IMR-90 (cell line): ENCODE measurements at regions not wholly inside any gene's neighbourhood (a gene's known extent, or its start where the extent isn't known, plus 50 kb on each side); places are given as distances from the start of the nearest gene placed in this dataset.

Experiments
- ATAC-seq: fragments of 200-7000 bp; cut with Tn5 transposase; 2 replicates; pipeline ENCODE4 v1.9.1; 2020; ENCODE audit warnings: low read depth, mild to moderate bottlenecking, moderate library complexity
- BruUV-seq: library from RNA; stranded (reverse); fragments of 400-500 nt; replicated peaks from 2 replicates; lab custom pipeline; 2021; lab: Mats Ljungman, UMichigan
- CTCF ChIA-PET: fragments of 300-600 bp; formaldehyde crosslinking; extraction: SDS; loops from one replicate; lab custom pipeline; 2021; ENCODE audit warnings: antibody characterized with exemption; lab: Yijun Ruan, JAX
- POLR2A ChIA-PET: fragments of 300-600 bp; sonication (Branson Sonifier 250); formaldehyde crosslinking; loops from one replicate; lab custom pipeline; 2022; ENCODE audit warnings: antibody characterized with exemption; ENCODE audit not compliant: unreplicated experiment; lab: Charles Lee
- DNase-seq: peaks from one replicate; pipeline ENCODE4 v3.0.0; 2013
- H2AFZ ChIP-seq: replicated peaks from 2 replicates; pipeline ENCODE3; 2013; ENCODE audit warnings: low read length, mild to moderate bottlenecking; ENCODE audit not compliant: poor library complexity
- H2AK5ac ChIP-seq: 2 replicates; pipeline ENCODE4 v1.6.1; 2013; ENCODE audit warnings: low read depth, low read length, inconsistent platforms
- H2AK9ac ChIP-seq: replicated peaks from 2 replicates; pipeline ENCODE3; 2013; ENCODE audit warnings: mild to moderate bottlenecking, low read depth, low read length, moderate library complexity; ENCODE audit not compliant: poor library complexity
- H2BK120ac ChIP-seq: 2 replicates; pipeline ENCODE4 v1.6.1; 2013; ENCODE audit warnings: low read depth, low read length, inconsistent platforms
- H2BK15ac ChIP-seq: 3 replicates; pipeline ENCODE4 v1.6.1; 2013; ENCODE audit warnings: low read depth, low read length, inconsistent platforms
- H2BK20ac ChIP-seq: 2 replicates; pipeline ENCODE4 v1.6.1; 2013; ENCODE audit warnings: low read depth, mild to moderate bottlenecking, inconsistent platforms, low read length, moderate library complexity
- H2BK5ac ChIP-seq: 2 replicates; pipeline ENCODE4 v1.6.1; 2013; ENCODE audit warnings: mild to moderate bottlenecking, low read depth, low read length, inconsistent platforms; ENCODE audit not compliant: poor library complexity, severe bottlenecking
- H3K14ac ChIP-seq: replicated peaks from 2 replicates; pipeline ENCODE4 v1.6.1; 2013; ENCODE audit warnings: low read depth, low read length, inconsistent platforms
- H3K18ac ChIP-seq: 2 replicates; pipeline ENCODE4 v1.6.1; 2013; ENCODE audit warnings: low read depth, low read length, control low read depth
- H3K23ac ChIP-seq: 2 replicates; pipeline ENCODE4 v1.6.1; 2013; ENCODE audit warnings: low read depth, low read length, inconsistent platforms
- H3K27ac ChIP-seq: 2 replicates; pipeline ENCODE4 v1.5.1; 2013; ENCODE audit warnings: mild to moderate bottlenecking, control low read depth, low read length; ENCODE audit not compliant: insufficient read depth
- H3K27me3 ChIP-seq: 2 replicates; pipeline ENCODE4 v1.6.1; 2013; ENCODE audit warnings: low read length; ENCODE audit not compliant: control insufficient read depth, insufficient read depth
- H3K36me3 ChIP-seq: 2 replicates; pipeline ENCODE4 v1.6.1; 2013; ENCODE audit warnings: low read length, mixed read lengths; ENCODE audit not compliant: control insufficient read depth, insufficient read depth
- H3K4ac ChIP-seq: 2 replicates; pipeline ENCODE4 v1.6.1; 2013; ENCODE audit warnings: low read depth, low read length, inconsistent platforms
- H3K4me1 ChIP-seq: 2 replicates; pipeline ENCODE4 v1.6.1; 2013; ENCODE audit warnings: low read length, mixed read lengths; ENCODE audit not compliant: control insufficient read depth, insufficient read depth
- H3K4me2 ChIP-seq: 2 replicates; pipeline ENCODE4 v1.6.1; 2013; ENCODE audit warnings: low read depth, mild to moderate bottlenecking, control low read depth, low read length, moderate library complexity
- H3K4me3 ChIP-seq: 2 replicates; pipeline ENCODE4 v1.5.1; 2013; ENCODE audit warnings: low read depth, mild to moderate bottlenecking, control low read depth, low read length, moderate library complexity; ENCODE audit not compliant: insufficient read depth
- H3K56ac ChIP-seq: 2 replicates; pipeline ENCODE4 v1.6.1; 2013; ENCODE audit warnings: low read length, inconsistent platforms; ENCODE audit not compliant: insufficient read depth; ENCODE audit errors: extremely low read depth
- H3K79me1 ChIP-seq, 2 experiments: 2 replicates each; pipeline ENCODE4 v1.6.1; 2013; ENCODE audit warnings: low read length in 2 of 2, inconsistent platforms in 1 of 2, low read depth in 1 of 2
- H3K9ac ChIP-seq: 2 replicates; pipeline ENCODE4 v1.6.1; 2013; ENCODE audit warnings: low read depth, low read length, control low read depth
- H3K9me1 ChIP-seq: 2 replicates; pipeline ENCODE4 v1.6.1; 2013; ENCODE audit warnings: low read length, inconsistent platforms; ENCODE audit not compliant: insufficient read depth
- H3K9me3 ChIP-seq: 2 replicates; pipeline ENCODE4 v1.6.1; 2013; ENCODE audit warnings: low read length; ENCODE audit not compliant: control insufficient read depth, insufficient read depth
- H4K20me1 ChIP-seq: 2 replicates; pipeline ENCODE4 v1.6.1; 2013; ENCODE audit warnings: low read length, inconsistent platforms; ENCODE audit not compliant: insufficient read depth
- H4K5ac ChIP-seq: 2 replicates; pipeline ENCODE4 v1.6.1; 2013; ENCODE audit warnings: mild to moderate bottlenecking, low read depth, low read length, control low read depth
- H4K8ac ChIP-seq, 2 experiments: 2 replicates each; pipeline ENCODE4 v1.6.1; 2013; ENCODE audit warnings: low read depth in 2 of 2, low read length in 2 of 2, control low read depth in 1 of 2, inconsistent platforms in 1 of 2
- H4K91ac ChIP-seq: 2 replicates; pipeline ENCODE4 v1.6.1; 2013; ENCODE audit warnings: low read depth, low read length, inconsistent platforms; ENCODE audit not compliant: insufficient read depth
- BHLHE40 ChIP-seq: fragments of 150-350 bp; IDR thresholded peaks from 2 replicates; pipeline ENCODE4 v1.6.1; 2016; ENCODE audit warnings: mild to moderate bottlenecking, low read depth, low read length
- MAFK ChIP-seq: IDR thresholded peaks from 2 replicates; pipeline ENCODE4 v1.6.1; 2012; ENCODE audit warnings: low read depth, low read length, improper control_type of control experiment
- SMC3 ChIP-seq: fragments of 150-350 bp; IDR thresholded peaks from 2 replicates; pipeline ENCODE4 v1.6.1; 2016; ENCODE audit warnings: low read depth, mild to moderate bottlenecking, antibody characterized with exemption, low read length, moderate library complexity
- WGBS, 2 experiments: methylation state at CpG; one replicate each; pipeline versions ENCODE4 v1.1.5 to v1.1.7; 2013; ENCODE audit warnings: missing lambda C conversion rate in 2 of 2; ENCODE audit not compliant: insufficient read length in 1 of 2; ENCODE audit errors: extremely low coverage in 2 of 2; 5-methylcytosine and 5-hydroxymethylcytosine counted together
- dilution Hi-C: fragments of 300-500 bp; cut with HindIII; formaldehyde crosslinking; loops from one replicate; pipeline ENCODE4 v1.14.3; 2018; ENCODE audit warnings: low sequenced_read_pairs; ENCODE audit not compliant: unreplicated experiment
- in situ Hi-C: fragments of 300-500 bp; cut with MboI; formaldehyde crosslinking; loops from 3 replicates; pipeline ENCODE4 v1.14.3; 2019; ENCODE audit warnings: low sequenced_read_pairs, inconsistent platforms, mixed read lengths
- intact Hi-C: fragments of 100-400 bp; cut with micrococcal nuclease; formaldehyde crosslinking; loops from 2 replicates; pipeline ENCODE4 v1.10.0; 2022

DNA sequence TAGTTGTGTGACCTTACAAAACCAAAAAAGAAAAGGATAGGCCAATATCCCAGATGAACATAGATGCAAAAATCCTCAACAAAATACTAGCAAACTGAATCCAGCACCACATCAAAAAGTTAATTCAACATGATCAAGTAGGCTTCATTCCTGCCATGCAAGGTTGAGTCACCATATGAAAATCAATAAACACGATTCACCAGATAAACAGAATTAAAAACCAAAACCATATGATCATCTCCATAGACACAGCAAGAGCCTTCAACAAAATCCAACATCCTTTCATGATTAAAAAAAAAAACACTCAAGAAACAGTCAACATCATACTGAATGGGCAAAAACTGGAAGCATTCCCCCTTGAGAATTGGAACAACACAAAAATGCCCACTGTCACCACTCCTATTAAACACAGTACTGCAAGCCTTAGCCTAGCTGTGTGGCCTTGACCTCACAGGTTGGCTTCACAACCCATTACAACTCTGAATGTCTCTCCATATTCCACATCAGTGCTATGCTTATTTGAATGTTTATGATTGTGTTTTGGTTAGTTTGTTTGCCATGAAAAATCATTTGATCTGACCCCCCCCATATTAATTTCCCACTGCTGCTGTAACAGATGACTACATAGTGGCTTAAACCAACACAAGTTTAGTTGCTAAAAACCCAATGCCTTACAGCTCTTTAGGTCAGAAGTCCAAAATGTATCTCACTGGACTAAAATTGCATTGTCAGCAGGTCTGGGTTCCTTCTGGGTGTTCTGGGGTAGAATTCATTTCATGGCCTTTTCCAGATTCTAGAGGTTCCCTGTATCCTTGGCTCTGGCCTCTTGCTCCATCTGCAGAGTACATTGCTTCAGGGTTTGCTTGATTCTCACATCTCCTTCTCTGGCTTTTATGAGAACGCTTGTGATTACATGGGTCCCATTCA, 257.1 kb upstream of the DYNLRB2 start:
- no peak overlapping the region for H3K4me3 ChIP-seq
- H2AFZ ChIP-seq: no peak overlapping the region
- peak overlapping the region in 1 of 2 experiments; percentile 27; a peak in 1 of 4 replicates for H4K8ac ChIP-seq
- H3K9me3 ChIP-seq: no peaks in the 10 kb centered on the region
- H3K4me2 ChIP-seq: no peak overlapping the region
- H3K56ac ChIP-seq: no peak overlapping the region
- 0 out of 2 replicates have a peak, but pooled peaks cover 5% of the 10 kb centered on the region for H3K9me1 ChIP-seq
- peak overlapping the region; percentile 64 for H4K91ac ChIP-seq
- H3K4me1 ChIP-seq: peaks cover 5% of the 10 kb centered on the region; the same call in 1 of the 2 replicates
- H2BK120ac ChIP-seq: peak overlapping the region; percentile 68
- dilution Hi-C loops: no loop called here
- intact Hi-C loops: no loop called here
- peak overlapping the region; percentile 48 for H3K4ac ChIP-seq
- H2AK5ac ChIP-seq: 0 out of 2 replicates have a peak overlapping the region, but pooled peaks have one; percentile 58
- ChIA-PET POLR2A (no interaction called here), CTCF (no interaction called here)
- peak overlapping the region; percentile 44; the same call in 1 of the 2 replicates for H4K5ac ChIP-seq
- H3K18ac ChIP-seq: peak overlapping the region; percentile 93; the same call in 1 of the 2 replicates
- ATAC-seq (peak; percentile 13; the same call in 1 of the 2 replicates), DNase-seq (peak; percentile 58)
- H3K27me3 ChIP-seq: no peaks in the 10 kb centered on the region
- in situ Hi-C loops: no loop called here
- H2AK9ac ChIP-seq: no peak overlapping the region
- H3K79me1 ChIP-seq: no peaks in the 10 kb centered on the region
- no peaks in the 10 kb centered on the region for H3K36me3 ChIP-seq
- H2BK20ac ChIP-seq: peak overlapping the region; percentile 77
- no peak overlapping the region for H3K9ac ChIP-seq
- WGBS, 2 experiments: 0% methylated on average over 1 of the region's 2 CpGs; no CpG with 5 or more reads in 1 of the 2 experiments
- peak overlapping the region; percentile 55; the same call in 2 of the 3 replicates for H2BK15ac ChIP-seq
- TF ChIP-seq BHLHE40 (no peak), MAFK (peak; percentile 94), SMC3 (no peak)
- peak overlapping the region; percentile 74 for H2BK5ac ChIP-seq
- H3K14ac ChIP-seq: peak overlapping the region; percentile 18; the same call in 1 of the 2 replicates
- no peaks in the 10 kb centered on the region for H4K20me1 ChIP-seq
- H3K27ac ChIP-seq: no peak overlapping the region
- no TSS peak for BruUV-seq
- H3K23ac ChIP-seq: no peak overlapping the region
